ENCODE measurements at regions not wholly inside any gene's neighbourhood (a gene's known extent, or its start where the extent isn't known, plus 50 kb on each side); places are given as distances from the start of the nearest gene placed in this dataset.

DNA sequence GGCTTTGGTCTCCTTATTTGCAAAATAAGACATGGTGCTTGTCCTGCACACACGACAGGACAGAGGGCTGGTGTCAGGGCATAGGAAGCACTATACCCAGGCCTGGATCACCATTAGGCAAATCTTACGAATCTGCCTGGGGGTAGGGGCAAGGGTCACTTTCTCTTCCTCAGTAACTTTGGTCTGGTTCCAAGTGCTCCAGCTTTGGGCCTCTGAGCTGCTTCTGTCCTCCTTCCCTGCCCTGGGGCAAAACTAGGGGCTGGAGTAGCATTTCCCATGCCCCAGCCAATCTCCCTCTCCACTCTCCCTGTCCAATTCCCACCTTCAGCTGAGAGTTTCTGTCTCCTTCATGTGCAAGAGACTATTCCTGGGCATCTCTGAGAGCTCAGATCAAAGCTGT is 123.7 kb upstream of the NECTIN1 start:
- intact Hi-C loops (cut with DNase I) = no loop called here
- H3K9me3 ChIP-seq = no peaks in the 10 kb centered on the region
- WGBS, 2 donors = 22 to 58% methylated on average over 2 of the region's 2 CpGs

DNA sequence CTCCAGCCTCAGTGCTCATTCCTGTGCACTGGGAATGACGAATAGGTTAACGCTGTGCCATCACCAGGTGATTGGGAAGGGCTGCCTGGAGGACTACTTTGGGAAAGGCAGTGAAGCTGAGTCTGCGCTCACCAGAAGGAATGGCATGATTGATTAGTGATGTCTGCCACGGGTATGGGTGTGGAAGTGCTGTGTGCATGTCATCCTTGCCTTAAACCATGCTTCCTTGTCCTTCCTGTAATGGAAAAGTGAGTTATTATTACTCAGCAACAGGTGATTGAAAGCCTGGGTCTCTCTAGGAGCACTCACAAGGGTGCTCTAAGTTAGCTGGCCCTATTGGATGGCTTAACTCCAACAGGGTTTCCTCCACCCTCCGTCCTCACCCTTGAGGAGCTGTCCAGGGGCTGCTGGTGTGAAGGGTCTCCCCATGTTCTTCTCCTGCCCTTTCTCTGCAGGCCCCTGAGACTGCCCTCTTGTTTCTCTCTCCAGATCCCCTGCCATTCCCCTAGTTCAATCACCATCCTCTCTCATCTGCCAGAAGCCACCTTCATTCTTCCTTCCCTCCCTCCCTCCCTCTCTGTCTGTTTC is 121.9 kb upstream of the NECTIN1 start:
- Histone ChIP-seq H3K27ac (no peak overlapping the region), H3K4me1 (no peaks in the 10 kb centered on the region), H3K4me3 (no peak overlapping the region), H3K9me3 (peaks cover 0 to 9% (median 6%) of the 10 kb centered on the region in 4 donors), H3K36me3 (no peaks in the 10 kb centered on the region), H3K27me3 (no peaks in the 10 kb centered on the region)
- WGBS, 2 donors = 86 to 93% methylated on average over 5 of the region's 5 CpGs
- DNase-seq = no peak
- intact Hi-C loops (cut with DNase I) = no loop called here
- TF ChIP-seq, protein P1, sequence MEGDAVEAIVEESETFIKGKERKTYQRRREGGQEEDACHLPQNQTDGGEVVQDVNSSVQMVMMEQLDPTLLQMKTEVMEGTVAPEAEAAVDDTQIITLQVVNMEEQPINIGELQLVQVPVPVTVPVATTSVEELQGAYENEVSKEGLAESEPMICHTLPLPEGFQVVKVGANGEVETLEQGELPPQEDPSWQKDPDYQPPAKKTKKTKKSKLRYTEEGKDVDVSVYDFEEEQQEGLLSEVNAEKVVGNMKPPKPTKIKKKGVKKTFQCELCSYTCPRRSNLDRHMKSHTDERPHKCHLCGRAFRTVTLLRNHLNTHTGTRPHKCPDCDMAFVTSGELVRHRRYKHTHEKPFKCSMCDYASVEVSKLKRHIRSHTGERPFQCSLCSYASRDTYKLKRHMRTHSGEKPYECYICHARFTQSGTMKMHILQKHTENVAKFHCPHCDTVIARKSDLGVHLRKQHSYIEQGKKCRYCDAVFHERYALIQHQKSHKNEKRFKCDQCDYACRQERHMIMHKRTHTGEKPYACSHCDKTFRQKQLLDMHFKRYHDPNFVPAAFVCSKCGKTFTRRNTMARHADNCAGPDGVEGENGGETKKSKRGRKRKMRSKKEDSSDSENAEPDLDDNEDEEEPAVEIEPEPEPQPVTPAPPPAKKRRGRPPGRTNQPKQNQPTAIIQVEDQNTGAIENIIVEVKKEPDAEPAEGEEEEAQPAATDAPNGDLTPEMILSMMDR (IDR thresholded peaks at IDR 0.05) = no peak
- no peak for TF ChIP-seq POLR2AphosphoS5 (IDR thresholded peaks at IDR 0.05)
- TF ChIP-seq EP300 (IDR thresholded peaks at IDR 0.05) = no peak
- TF ChIP-seq POLR2A (IDR thresholded peaks at IDR 0.05) = no peak

More for the DNA sequence above, 123.7 kb upstream of the NECTIN1 start:
- no peaks in the 10 kb centered on the region for H3K27me3 ChIP-seq
- TF ChIP-seq, protein P1 (IDR thresholded peaks at IDR 0.05) = no peak
- TF ChIP-seq POLR2A (IDR thresholded peaks at IDR 0.05) (no peak), EP300 (IDR thresholded peaks at IDR 0.05) (no peak), POLR2AphosphoS5 (IDR thresholded peaks at IDR 0.05) (no peak)
- no peak for DNase-seq
- H3K36me3 ChIP-seq = no peaks in the 10 kb centered on the region
- H3K27ac ChIP-seq = no peak overlapping the region
- no peaks in the 10 kb centered on the region for H3K4me1 ChIP-seq
- H3K4me3 ChIP-seq = no peak overlapping the region

DNA sequence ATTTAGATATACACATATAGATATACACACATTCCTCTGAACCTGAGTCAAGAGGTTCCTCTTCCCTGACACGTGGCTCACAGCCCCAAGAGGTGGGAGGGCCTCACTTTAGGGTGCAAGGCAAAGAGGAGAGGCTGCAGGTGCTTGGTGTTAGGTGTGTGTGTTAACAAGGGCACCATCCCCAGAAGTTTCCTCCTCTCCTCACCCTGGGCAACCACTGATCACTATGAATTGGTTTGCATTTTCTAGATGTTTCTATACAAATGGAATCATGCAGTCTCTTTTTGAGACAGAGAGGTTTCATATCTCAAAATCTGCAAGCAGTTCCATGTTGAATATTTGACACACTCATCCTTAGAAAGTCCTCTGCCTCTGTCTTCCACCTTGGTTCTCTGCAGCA is 120.9 kb upstream of the NECTIN1 start:
- Histone ChIP-seq H3K27me3 (no peaks in the 10 kb centered on the region), H3K36me3 (no peaks in the 10 kb centered on the region)
- intact Hi-C loops (cut with DNase I) = no loop called here

DNA sequence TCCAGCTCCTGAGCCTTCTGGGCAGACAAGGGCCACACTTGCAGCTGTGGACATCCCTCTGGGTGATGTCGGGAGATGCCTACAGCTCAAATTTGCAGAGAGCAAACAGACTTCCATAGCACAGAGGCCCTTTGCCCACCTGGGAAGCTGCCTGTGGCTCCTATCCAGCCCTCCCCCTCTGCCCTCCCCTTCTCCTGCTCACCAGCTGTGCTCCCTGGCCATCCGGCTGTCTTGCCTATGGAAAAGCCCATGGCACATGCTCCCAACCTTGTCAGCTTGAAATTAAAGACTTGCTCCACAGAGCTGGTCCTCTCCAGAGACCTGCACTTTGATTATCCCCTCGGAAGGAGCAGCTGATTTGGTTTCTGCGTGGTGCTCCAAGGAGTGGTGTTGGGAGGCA is 118.9 kb upstream of the NECTIN1 start:
- Histone ChIP-seq H3K4me1 (no peaks in the 10 kb centered on the region), H3K4me3 (no peak overlapping the region), H3K27ac (no peak overlapping the region), H3K9me3 (peaks cover 0 to 9% (median 6%) of the 10 kb centered on the region in 4 donors), H3K27me3 (no peaks in the 10 kb centered on the region), H3K36me3 (no peaks in the 10 kb centered on the region)
- no peak for DNase-seq
- intact Hi-C loops (cut with DNase I) = no loop called here
- 71% methylated on average over 4 of the region's 4 CpGs for WGBS, 2 donors
- TF ChIP-seq, protein P1 (IDR thresholded peaks at IDR 0.05) = no peak
- no peak for TF ChIP-seq EP300 (IDR thresholded peaks at IDR 0.05)
- no peak for TF ChIP-seq POLR2AphosphoS5 (IDR thresholded peaks at IDR 0.05)
- no peak for TF ChIP-seq POLR2A (IDR thresholded peaks at IDR 0.05)

More for the DNA sequence above, 120.9 kb upstream of the NECTIN1 start:
- H3K4me3 ChIP-seq = no peak overlapping the region
- no peak for DNase-seq
- peaks cover 0 to 9% (median 6%) of the 10 kb centered on the region in 4 donors for H3K9me3 ChIP-seq
- H3K27ac ChIP-seq = no peak overlapping the region
- no peaks in the 10 kb centered on the region for H3K4me1 ChIP-seq
- no peak for TF ChIP-seq EP300 (IDR thresholded peaks at IDR 0.05)
- no peak for TF ChIP-seq POLR2AphosphoS5 (IDR thresholded peaks at IDR 0.05)
- TF ChIP-seq POLR2A (IDR thresholded peaks at IDR 0.05) = no peak
- TF ChIP-seq, protein P1 (IDR thresholded peaks at IDR 0.05) = no peak
- 31% methylated on average over 1 of the region's 1 CpG for WGBS, 2 donors

DNA sequence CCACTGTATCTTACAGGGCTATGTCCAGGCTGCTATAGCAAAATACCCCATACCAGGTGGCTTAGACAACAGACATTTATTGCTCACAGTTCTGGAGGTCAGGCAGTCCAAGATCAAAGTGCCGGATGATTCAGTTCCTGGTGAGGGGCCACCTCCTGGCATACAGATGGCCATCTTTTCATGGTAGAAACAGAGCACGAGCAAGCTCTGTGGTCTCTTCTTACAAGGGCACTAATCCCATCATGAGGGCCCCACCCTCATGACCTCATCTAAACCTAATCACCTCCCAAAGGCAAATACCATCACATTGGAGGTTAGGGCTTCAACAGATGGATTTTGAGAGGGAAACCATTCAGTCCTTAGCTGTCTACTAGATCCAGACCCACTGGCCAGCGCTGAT is 117.4 kb upstream of the NECTIN1 start:
- TF ChIP-seq EP300 (IDR thresholded peaks at IDR 0.05) (no peak), POLR2AphosphoS5 (IDR thresholded peaks at IDR 0.05) (no peak), POLR2A (IDR thresholded peaks at IDR 0.05) (no peak)
- TF ChIP-seq, protein P1 (IDR thresholded peaks at IDR 0.05) = no peak
- Histone ChIP-seq H3K9me3 (peaks cover 0 to 9% (median 6%) of the 10 kb centered on the region in 4 donors), H3K27ac (no peak overlapping the region), H3K4me1 (no peaks in the 10 kb centered on the region), H3K27me3 (no peaks in the 10 kb centered on the region), H3K4me3 (no peak overlapping the region), H3K36me3 (no peaks in the 10 kb centered on the region)
- DNase-seq = no peak
- WGBS, 2 donors = 94 to 95% methylated on average over 3 of the region's 3 CpGs
- intact Hi-C loops (cut with DNase I) = no loop called here
